Stimulated activated CD8-positive, alpha-beta memory T cell treated with anti-CD3 and anti-CD28 coated beads, Interleukin-2, amount 100 ng/mL, for 48 hours (primary cell): ENCODE measurements at regions not wholly inside any gene's neighbourhood (a gene's known extent, or its start where the extent isn't known, plus 50 kb on each side); places are given as distances from the start of the nearest gene placed in this dataset.
"Not testable (repeated sequence)": the region's sequence is repeated elsewhere in the genome, so short reads cannot be mapped to it uniquely, and the experiment has no call there.

ENCODE experiments used
- DNase-seq, 2 donors: peaks; one replicate each; pipeline ENCODE4 v3.0.0-alpha.2; 2020; ENCODE audit warnings: low read depth in 2 of 2

- no peak for DNase-seq
Observed at GRCh38 chr4:116328261-116328860, 757.0 kb downstream of the TRAM1L1 start.

GRCh38 chr4:116323606-116324005 lies 761.8 kb downstream of the TRAM1L1 start:
- no peak for DNase-seq

GRCh38 chr4:116321471-116321870 lies 763.9 kb downstream of the TRAM1L1 start:
- DNase-seq = no peak

- no peak for DNase-seq
Observed at GRCh38 chr4:116320859-116321258, 764.5 kb downstream of the TRAM1L1 start.

- DNase-seq = no peak
Observed at GRCh38 chr4:116303736-116304188, 781.6 kb downstream of the TRAM1L1 start.

- DNase-seq = no peak
Observed at GRCh38 chr4:116302990-116303735, 782.2 kb downstream of the TRAM1L1 start.

GRCh38 chr4:116275006-116275405 lies 810.4 kb downstream of the TRAM1L1 start:
- DNase-seq = no peak

GRCh38 chr4:116272336-116272735 lies 813.0 kb downstream of the TRAM1L1 start:
- DNase-seq = no peak

GRCh38 chr4:116260931-116261330 lies 824.4 kb downstream of the TRAM1L1 start:
- not testable (repeated sequence) for DNase-seq

GRCh38 chr4:116244771-116245170 lies 840.6 kb downstream of the TRAM1L1 start:
- DNase-seq = no peak

GRCh38 chr4:116243431-116243830 lies 841.9 kb downstream of the TRAM1L1 start:
- DNase-seq = no peak

GRCh38 chr4:116233971-116234370 lies 851.4 kb downstream of the TRAM1L1 start:
- DNase-seq = no peak

GRCh38 chr4:116231999-116232398 lies 853.4 kb downstream of the TRAM1L1 start:
- not testable (repeated sequence) for DNase-seq

GRCh38 chr4:116229420-116229819 lies 856.0 kb downstream of the TRAM1L1 start:
- no peak for DNase-seq

- no peak for DNase-seq
Observed at GRCh38 chr4:116223040-116223732, 862.2 kb downstream of the TRAM1L1 start.

- no peak for DNase-seq
Observed at GRCh38 chr4:116217781-116218180, 867.6 kb downstream of the TRAM1L1 start.

GRCh38 chr4:116215622-116216021 lies 869.8 kb downstream of the TRAM1L1 start:
- no peak for DNase-seq

- DNase-seq = no peak
Observed at GRCh38 chr4:116202524-116202923, 882.9 kb downstream of the TRAM1L1 start.

GRCh38 chr4:116197317-116197809 lies 888.0 kb downstream of the TRAM1L1 start:
- DNase-seq = no peak

GRCh38 chr4:116183241-116183640 lies 902.1 kb downstream of the TRAM1L1 start:
- no peak for DNase-seq

GRCh38 chr4:116180157-116180601 lies 905.2 kb downstream of the TRAM1L1 start:
- DNase-seq = no peak

GRCh38 chr4:116151371-116151770 lies 934.0 kb downstream of the TRAM1L1 start:
- not testable (repeated sequence) for DNase-seq
